GM12891 (cell line): ENCODE measurements at regions not wholly inside any gene's neighbourhood (a gene's known extent, or its start where the extent isn't known, plus 50 kb on each side); places are given as distances from the start of the nearest gene placed in this dataset.

Experiments
- PAX5 ChIP-seq: IDR thresholded peaks from 2 replicates; pipeline ENCODE4 v1.6.1; 2011; ENCODE audit warnings: low read length, moderate library complexity, mild to moderate bottlenecking; ENCODE audit not compliant: insufficient read depth, severe bottlenecking
- POLR2A ChIP-seq: IDR thresholded peaks from 2 replicates; pipeline ENCODE4 v1.6.1; 2011; ENCODE audit warnings: low read depth, low read length, control low read depth
- POLR2AphosphoS5 ChIP-seq: IDR thresholded peaks from 2 replicates; pipeline ENCODE4 v1.6.1; 2011; ENCODE audit warnings: low read depth, low read length, control low read depth
- POU2F2 ChIP-seq: IDR thresholded peaks from 2 replicates; pipeline ENCODE4 v1.6.1; 2011; ENCODE audit warnings: low read depth, mild to moderate bottlenecking, control low read depth, low read length, moderate library complexity
- SPI1 ChIP-seq: IDR thresholded peaks from 2 replicates; pipeline ENCODE4 v1.6.1; 2011; ENCODE audit warnings: low read depth, low read length, control low read depth
- TAF1 ChIP-seq: IDR thresholded peaks from 2 replicates; pipeline ENCODE4 v1.6.1; 2011; ENCODE audit warnings: low read depth, low read length, control low read depth

- TF ChIP-seq POLR2A (no peak), POLR2AphosphoS5 (no peak), POU2F2 (no peak), SPI1 (no peak), TAF1 (no peak), PAX5 (no peak)
Measured at GRCh38 chr7:91324663-91325062, 60.4 kb downstream of the FZD1 start.
